ENCODE measurements at regions not wholly inside any gene's neighbourhood (a gene's known extent, or its start where the extent isn't known, plus 50 kb on each side); places are given as distances from the start of the nearest gene placed in this dataset.
"Not testable (repeated sequence)": the region's sequence is repeated elsewhere in the genome, so short reads cannot be mapped to it uniquely, and the experiment has no call there.

DNA sequence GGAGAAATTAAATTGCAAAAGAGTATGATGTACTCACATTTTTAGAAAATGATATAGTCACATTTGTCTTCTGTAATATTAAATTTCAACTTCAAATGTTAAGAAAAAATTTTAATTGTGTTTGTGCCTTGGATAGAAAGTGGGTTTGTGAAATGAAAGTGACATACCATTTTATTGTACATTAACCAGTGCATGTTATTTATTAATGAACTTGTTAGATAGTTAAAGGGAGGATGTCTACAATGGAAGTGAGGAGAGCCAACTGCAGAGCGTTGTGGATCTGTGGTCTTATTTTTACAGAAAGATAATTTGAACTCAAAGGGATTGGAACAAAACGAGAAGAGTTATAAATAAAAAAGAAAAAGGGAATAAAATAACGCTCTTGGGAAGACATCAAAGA lies 291.7 kb downstream of the ARL4A start:
- no peak for DNase-seq (ENCODE audit: low read depth in 2 of 2)

DNA sequence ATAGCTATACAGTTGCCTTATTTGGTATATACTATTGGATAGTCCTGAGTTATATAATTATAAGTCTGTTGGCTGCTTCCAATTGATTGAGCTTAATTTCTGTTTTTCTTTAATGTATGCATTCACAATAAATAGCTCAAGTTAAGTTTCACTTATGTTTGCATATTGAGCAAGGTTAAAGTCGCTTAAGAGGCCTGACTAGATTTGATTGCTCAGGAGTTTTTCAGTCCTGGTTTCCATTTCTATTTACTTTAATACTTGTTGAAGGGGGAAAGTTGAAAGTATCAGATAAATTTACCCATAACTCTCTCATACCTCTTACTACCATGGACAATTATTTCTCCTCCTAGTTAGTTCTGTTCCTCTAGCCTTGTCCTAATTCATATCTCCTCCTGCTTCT lies 294.7 kb downstream of the ARL4A start:
- DNase-seq (ENCODE audit: low read depth in 2 of 2), result no peak

GRCh38 chr7:12984117-12984516 lies 296.7 kb downstream of the ARL4A start:
- no peak for DNase-seq (ENCODE audit: low read depth in 2 of 2)

DNA sequence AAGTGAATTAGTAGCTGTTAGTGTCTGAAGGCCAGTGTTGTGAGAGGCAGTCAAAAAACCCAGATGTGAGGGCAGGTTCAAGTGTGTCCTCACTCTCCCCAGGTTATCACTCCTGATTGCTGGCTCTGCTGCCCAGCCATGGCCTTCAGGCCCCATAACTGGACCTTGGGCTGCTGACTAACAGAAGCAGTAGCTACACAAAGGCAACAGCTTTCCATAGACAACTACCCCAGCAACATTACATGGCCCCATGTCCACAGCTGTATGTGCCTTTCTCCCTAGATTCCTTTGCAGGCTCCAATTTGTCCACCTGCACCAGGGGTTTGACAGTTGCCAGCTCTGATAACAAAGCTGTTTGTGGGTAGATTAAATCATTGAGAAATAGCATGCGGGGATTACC lies 297.8 kb downstream of the ARL4A start:
- no peak for DNase-seq (ENCODE audit: low read depth in 2 of 2)

GRCh38 chr7:12985752-12986151 lies 298.3 kb downstream of the ARL4A start:
- no peak for DNase-seq (ENCODE audit: low read depth in 2 of 2)

DNA sequence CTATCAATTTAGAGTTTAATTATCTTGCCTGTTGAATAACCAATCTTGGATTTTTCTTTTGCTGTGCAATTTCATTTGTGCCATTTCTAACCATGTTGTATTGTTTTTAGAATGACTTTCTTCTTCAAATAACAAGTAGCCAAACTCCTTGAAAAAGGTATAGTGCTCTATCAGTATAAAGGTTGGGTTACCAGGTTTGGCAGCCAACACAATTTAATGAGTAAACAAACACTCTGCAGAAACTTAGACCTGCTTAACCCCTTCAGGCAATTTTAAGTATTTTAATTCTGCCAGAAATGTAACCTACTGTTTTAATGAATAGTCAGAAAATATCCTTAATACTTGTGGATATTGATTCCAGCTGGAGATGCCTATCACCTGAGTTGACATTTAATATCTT lies 299.8 kb downstream of the ARL4A start:
- no peak for DNase-seq (ENCODE audit: low read depth in 2 of 2)

- DNase-seq (ENCODE audit: low read depth in 2 of 2), result no peak
These were observed 303.0 kb downstream of the ARL4A start for GRCh38 chr7:12990440-12990839.

DNA sequence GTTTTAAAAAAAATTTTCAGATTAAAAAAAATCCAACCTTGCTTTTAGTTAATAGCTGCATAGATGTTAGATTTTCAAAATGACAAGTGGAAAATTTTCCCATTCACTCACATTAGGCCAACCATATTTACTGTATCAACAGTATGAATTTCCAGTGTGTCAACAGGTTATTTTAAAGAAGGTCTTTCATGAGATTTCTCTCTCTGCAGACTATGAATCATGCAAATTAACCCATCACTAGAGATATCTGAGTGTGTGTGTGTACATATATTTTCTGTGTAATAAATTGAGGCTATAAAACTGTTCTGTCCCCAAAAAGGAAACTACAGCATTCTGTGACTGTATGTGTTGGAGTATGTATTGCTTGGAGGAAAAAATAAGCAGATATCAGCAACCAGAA lies 305.6 kb downstream of the ARL4A start:
- no peak for DNase-seq (ENCODE audit: low read depth in 2 of 2)

GRCh38 chr7:12995912-12996469 lies 308.6 kb downstream of the ARL4A start:
- no peak for DNase-seq (ENCODE audit: low read depth in 2 of 2)

DNA sequence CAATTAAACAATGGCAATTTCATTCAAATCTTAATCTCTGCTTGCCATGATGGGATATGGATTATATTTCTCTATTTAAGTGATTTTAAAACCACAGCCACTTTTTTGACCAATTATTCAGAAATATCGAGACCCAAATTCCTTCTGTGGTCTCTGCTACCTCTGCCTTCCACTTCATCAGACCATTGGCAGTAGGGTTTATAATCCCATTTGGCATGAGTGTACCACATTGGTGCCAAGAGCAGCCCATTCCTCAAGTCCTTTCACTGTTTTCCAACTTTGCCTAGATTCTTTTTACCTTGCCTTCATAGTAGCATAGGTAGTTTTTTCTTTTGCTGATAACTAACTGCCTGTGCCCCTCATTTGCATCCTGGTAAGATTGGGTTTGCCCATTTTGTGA lies 319.9 kb downstream of the ARL4A start:
- no peak for DNase-seq (ENCODE audit: low read depth in 2 of 2)

DNA sequence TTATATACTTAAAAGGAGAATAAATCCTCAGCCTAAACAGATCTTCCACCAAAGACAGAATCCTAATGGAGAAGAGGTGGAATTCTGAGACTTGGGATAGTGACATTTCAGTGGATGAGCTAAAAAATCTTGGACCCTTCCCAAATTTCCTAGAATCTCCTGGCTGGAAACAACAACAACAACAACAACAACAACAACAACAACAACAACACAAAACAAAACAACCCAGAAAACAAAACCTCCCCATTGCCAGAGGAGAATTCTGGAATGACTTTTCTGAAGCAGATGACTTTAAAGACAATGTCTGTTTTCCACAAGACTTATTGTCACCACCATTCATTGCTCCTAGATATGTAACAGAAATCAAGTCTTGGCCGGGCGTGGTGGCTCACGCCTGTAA lies 322.1 kb downstream of the ARL4A start:
- no peak for DNase-seq (ENCODE audit: low read depth in 2 of 2)

DNA sequence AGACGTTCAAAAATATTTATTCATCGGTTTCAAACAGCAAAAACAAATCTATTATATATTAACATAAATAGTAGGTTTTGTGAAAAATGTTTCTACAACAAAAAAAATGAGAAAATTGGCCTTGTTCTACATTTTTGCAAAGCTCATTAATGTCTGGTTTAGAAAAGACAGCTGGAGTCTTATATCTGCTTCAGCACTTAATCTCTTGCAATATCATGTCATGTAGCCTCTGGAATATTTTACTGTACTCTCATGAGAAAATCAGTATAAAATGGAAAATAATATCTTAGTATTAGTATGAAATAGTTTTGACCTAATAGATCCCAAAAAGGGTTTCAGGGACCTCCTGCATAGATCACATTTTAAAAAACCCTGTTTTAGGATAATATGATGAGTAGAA lies 326.6 kb downstream of the ARL4A start:
- DNase-seq (ENCODE audit: low read depth in 2 of 2), result no peak

GRCh38 chr7:13016036-13016581 lies 328.7 kb downstream of the ARL4A start:
- no peak for DNase-seq (ENCODE audit: low read depth in 2 of 2)

GRCh38 chr7:13016592-13017332 lies 329.3 kb downstream of the ARL4A start:
- DNase-seq (ENCODE audit: low read depth in 2 of 2), result no peak

GRCh38 chr7:13017333-13017857 lies 330.0 kb downstream of the ARL4A start:
- DNase-seq (ENCODE audit: low read depth in 2 of 2), result peak in 1 of 2 donors; percentile 51

GRCh38 chr7:13017881-13018280 lies 330.4 kb downstream of the ARL4A start:
- no peak for DNase-seq (ENCODE audit: low read depth in 2 of 2)

GRCh38 chr7:13021566-13022300 lies 334.3 kb downstream of the ARL4A start:
- no peak for DNase-seq (ENCODE audit: low read depth in 2 of 2)

GRCh38 chr7:13024121-13024674 lies 336.8 kb downstream of the ARL4A start:
- DNase-seq (ENCODE audit: low read depth in 2 of 2), result peak; percentile 91 to 99

- not testable (repeated sequence) for DNase-seq (ENCODE audit: low read depth in 2 of 2)
These were observed 337.6 kb downstream of the ARL4A start for GRCh38 chr7:13025043-13025442.

GRCh38 chr7:13027321-13027720 lies 339.9 kb downstream of the ARL4A start:
- DNase-seq (ENCODE audit: low read depth in 2 of 2), result no peak

- peak; percentile 77 to 87 for DNase-seq (ENCODE audit: low read depth in 2 of 2)
These were observed 340.8 kb downstream of the ARL4A start for GRCh38 chr7:13028036-13028824.
